ENCODE measurements at regions not wholly inside any gene's neighbourhood (a gene's known extent, or its start where the extent isn't known, plus 50 kb on each side); places are given as distances from the start of the nearest gene placed in this dataset.

- Mint-ChIP-seq H3K27ac (no peak overlapping the region), H3K4me3 (no peak overlapping the region), H3K36me3 (no peaks in the 10 kb centered on the region), H3K4me1 (peaks cover 18% of the 10 kb centered on the region), H3K9me3 (peaks cover 0 to 5% (median 0%) of the 10 kb centered on the region in 7 donors), H3K27me3 (ENCODE audit: low read depth in 3 of 3) (peaks cover 10 to 24% (median 11%) of the 10 kb centered on the region in 3 donors)
- Histone ChIP-seq H3K79me2 (ENCODE audit: insufficient read depth, low read length) (no peaks in the 10 kb centered on the region), H3K4me1 (ENCODE audit: control insufficient read depth in 1 of 2, insufficient read depth in 2 of 2, low read length in 2 of 2) (peaks cover 6 to 8% of the 10 kb centered on the region in 2 donors), H3K9ac (ENCODE audit: insufficient read depth, low read length, poor library complexity, severe bottlenecking) (no peak overlapping the region), H3K27me3 (ENCODE audit: control insufficient read depth in 2 of 2, insufficient read depth in 2 of 2, low read length in 2 of 2) (peaks cover 0 to 4% of the 10 kb centered on the region in 2 donors), H4K20me1 (ENCODE audit: insufficient read depth, low read length) (no peaks in the 10 kb centered on the region), H2AFZ (ENCODE audit: insufficient read depth, low read depth, low read length, poor library complexity, severe bottlenecking) (no peak overlapping the region), H3K4me2 (replicated peaks; ENCODE audit: extremely low read depth, low read length, poor library complexity, severe bottlenecking) (no peak overlapping the region), H3K36me3 (replicated peaks in 1 of 2; ENCODE audit: control insufficient read depth in 1 of 2, insufficient read depth in 2 of 2, low read length in 2 of 2) (no peaks in the 10 kb centered on the region), H3K4me3 (replicated peaks in 1 of 3; ENCODE audit: low read depth in 2 of 3, low read length in 3 of 3) (no peak overlapping the region), H3K27ac (ENCODE audit: low read depth in 1 of 2, low read length in 2 of 2) (no peak overlapping the region), H3K9me3 (replicated peaks in 1 of 2; ENCODE audit: control insufficient read depth in 1 of 2, insufficient read depth in 1 of 2, low read length in 2 of 2) (no peaks in the 10 kb centered on the region)
- 78% methylated on average over 4 of the region's 4 CpGs for WGBS (ENCODE audit: insufficient coverage)
- no peak for TF ChIP-seq CTCF (IDR thresholded peaks at IDR 0.05)
- DNase-seq: no peak
- intact Hi-C loops (cut with micrococcal nuclease): loop anchor here (5.0 kb wide), 1 partner anchor 1029 kb away; no protein-coding TSS in a partner anchor
Measured at GRCh38 chr2:217711188-217711587, 291.6 kb downstream of the TNS1 start.

GRCh38 chr2:217710211-217710765, 292.5 kb downstream of the TNS1 start:
- Histone ChIP-seq H3K4me1 (ENCODE audit: control insufficient read depth in 1 of 2, insufficient read depth in 2 of 2, low read length in 2 of 2) (peaks cover 6 to 8% of the 10 kb centered on the region in 2 donors), H3K4me2 (replicated peaks; ENCODE audit: extremely low read depth, low read length, poor library complexity, severe bottlenecking) (no peak overlapping the region), H3K79me2 (ENCODE audit: insufficient read depth, low read length) (no peaks in the 10 kb centered on the region), H3K27me3 (ENCODE audit: control insufficient read depth in 2 of 2, insufficient read depth in 2 of 2, low read length in 2 of 2) (peaks cover 0 to 4% of the 10 kb centered on the region in 2 donors), H3K9me3 (replicated peaks in 1 of 2; ENCODE audit: control insufficient read depth in 1 of 2, insufficient read depth in 1 of 2, low read length in 2 of 2) (no peaks in the 10 kb centered on the region), H3K9ac (ENCODE audit: insufficient read depth, low read length, poor library complexity, severe bottlenecking) (no peak overlapping the region), H4K20me1 (ENCODE audit: insufficient read depth, low read length) (no peaks in the 10 kb centered on the region), H3K36me3 (replicated peaks in 1 of 2; ENCODE audit: control insufficient read depth in 1 of 2, insufficient read depth in 2 of 2, low read length in 2 of 2) (no peaks in the 10 kb centered on the region), H3K4me3 (replicated peaks in 1 of 3; ENCODE audit: low read depth in 2 of 3, low read length in 3 of 3) (no peak overlapping the region), H2AFZ (ENCODE audit: insufficient read depth, low read depth, low read length, poor library complexity, severe bottlenecking) (no peak overlapping the region), H3K27ac (ENCODE audit: low read depth in 1 of 2, low read length in 2 of 2) (no peak overlapping the region)
- H3K4me1 Mint-ChIP-seq: peaks cover 18% of the 10 kb centered on the region
- peaks cover 0 to 5% (median 0%) of the 10 kb centered on the region in 7 donors for H3K9me3 Mint-ChIP-seq
- no peak for DNase-seq
- 92% methylated on average over 1 of the region's 1 CpG for WGBS (ENCODE audit: insufficient coverage)
- H3K27me3 Mint-ChIP-seq (ENCODE audit: low read depth in 3 of 3): peaks cover 6 to 16% (median 10%) of the 10 kb centered on the region in 3 donors
- no peaks in the 10 kb centered on the region for H3K36me3 Mint-ChIP-seq
- no peak overlapping the region for H3K4me3 Mint-ChIP-seq
- TF ChIP-seq CTCF (IDR thresholded peaks at IDR 0.05): no peak
- intact Hi-C loops (cut with micrococcal nuclease): loop anchor here (5.0 kb wide), 1 partner anchor 1028 kb away; no protein-coding TSS in a partner anchor
- H3K27ac Mint-ChIP-seq: peak overlapping the region in 1 of 7 donors; percentile 35

Measured in CD14-positive monocyte (primary cell).